H9 (cell line): ENCODE measurements at regions not wholly inside any gene's neighbourhood (a gene's known extent, or its start where the extent isn't known, plus 50 kb on each side); places are given as distances from the start of the nearest gene placed in this dataset.

ENCODE experiments used
- DNase-seq: peaks from one replicate; pipeline ENCODE4 v3.0.0-alpha.2; 2017
- H2AFZ ChIP-seq: one replicate; pipeline ENCODE4 v1.6.1; 2013; ENCODE audit warnings: mild to moderate bottlenecking, low read length, control low read depth, moderate library complexity
- H2AK5ac ChIP-seq: 2 replicates; pipeline ENCODE4 v1.6.1; 2013; ENCODE audit warnings: low read length, control low read depth, mixed read lengths; ENCODE audit not compliant: insufficient read length
- H2BK120ac ChIP-seq: one replicate; pipeline ENCODE4 v1.6.1; 2013; ENCODE audit warnings: low read depth, mild to moderate bottlenecking, low read length, control low read depth, inconsistent platforms; ENCODE audit not compliant: poor library complexity, severe bottlenecking
- H2BK12ac ChIP-seq: 2 replicates; pipeline ENCODE4 v1.6.1; 2013; ENCODE audit warnings: low read length, control low read depth, mixed read lengths, low read depth; ENCODE audit not compliant: insufficient read length
- H2BK15ac ChIP-seq: 2 replicates; pipeline ENCODE4 v1.6.1; 2013; ENCODE audit warnings: low read depth, low read length, control low read depth
- H2BK20ac ChIP-seq: one replicate; pipeline ENCODE4 v1.6.1; 2013; ENCODE audit warnings: low read depth, mild to moderate bottlenecking, low read length, control low read depth, inconsistent platforms; ENCODE audit not compliant: poor library complexity, severe bottlenecking
- H2BK5ac ChIP-seq: 2 replicates; pipeline ENCODE4 v1.6.1; 2013; ENCODE audit warnings: low read length, control low read depth, mixed read lengths; ENCODE audit not compliant: insufficient read length
- H3K14ac ChIP-seq: 2 replicates; pipeline ENCODE4 v1.6.1; 2013; ENCODE audit warnings: low read length, control low read depth; ENCODE audit not compliant: insufficient read depth
- H3K18ac ChIP-seq: 2 replicates; pipeline ENCODE4 v1.6.1; 2013; ENCODE audit warnings: low read depth, mild to moderate bottlenecking, mixed read lengths, low read length, control low read depth; ENCODE audit not compliant: insufficient read length
- H3K23ac ChIP-seq: 2 replicates; pipeline ENCODE4 v1.6.1; 2013; ENCODE audit warnings: low read length, control low read depth, mixed read lengths, low read depth; ENCODE audit not compliant: insufficient read length
- H3K23me2 ChIP-seq: 2 replicates; pipeline ENCODE4 v1.6.1; 2013; ENCODE audit warnings: low read depth, mild to moderate bottlenecking, mixed read lengths, low read length, control low read depth; ENCODE audit not compliant: insufficient read length, poor library complexity, severe bottlenecking
- H3K27ac ChIP-seq: 2 replicates; pipeline ENCODE4 v1.5.1; 2013; ENCODE audit warnings: low read length, control low read depth, mixed read lengths, low read depth; ENCODE audit not compliant: insufficient read length
- H3K27me3 ChIP-seq: 2 replicates; pipeline ENCODE4 v1.6.1; 2013; ENCODE audit warnings: low read length, control low read depth, inconsistent platforms; ENCODE audit not compliant: insufficient read depth
- H3K4ac ChIP-seq: 2 replicates; pipeline ENCODE4 v1.6.1; 2013; ENCODE audit warnings: low read depth, mild to moderate bottlenecking, control low read depth, inconsistent platforms, low read length, moderate library complexity
- H3K4me1 ChIP-seq: 2 replicates; pipeline ENCODE4 v1.6.1; 2013; ENCODE audit warnings: low read length, control low read depth, inconsistent platforms; ENCODE audit not compliant: insufficient read depth
- H3K4me2 ChIP-seq: 2 replicates; pipeline ENCODE4 v1.6.1; 2013; ENCODE audit warnings: low read length, control low read depth, mixed read lengths; ENCODE audit not compliant: insufficient read length, insufficient read depth
- H3K56ac ChIP-seq: 2 replicates; pipeline ENCODE4 v1.6.1; 2013; ENCODE audit warnings: low read depth, mild to moderate bottlenecking, mixed read lengths, low read length, control low read depth; ENCODE audit not compliant: insufficient read length
- H3K79me1 ChIP-seq: 2 replicates; pipeline ENCODE4 v1.6.1; 2013; ENCODE audit warnings: low read depth, mild to moderate bottlenecking, moderate library complexity, low read length, control low read depth, inconsistent platforms; ENCODE audit not compliant: insufficient read depth, poor library complexity, severe bottlenecking
- H3K79me2 ChIP-seq: 2 replicates; pipeline ENCODE4 v1.6.1; 2013; ENCODE audit warnings: low read length, control low read depth, inconsistent platforms; ENCODE audit not compliant: insufficient read depth
- H3K9ac ChIP-seq: 2 replicates; pipeline ENCODE4 v1.6.1; 2013; ENCODE audit warnings: low read length, control low read depth, mixed read lengths; ENCODE audit not compliant: insufficient read length; ENCODE audit errors: extremely low read depth
- H3K9me3 ChIP-seq: one replicate; pipeline ENCODE4 v1.6.1; 2013; ENCODE audit warnings: low read depth, low read length, inconsistent platforms; ENCODE audit not compliant: control insufficient read depth
- H3T11ph ChIP-seq: one replicate; pipeline ENCODE4 v1.6.1; 2013; ENCODE audit warnings: mild to moderate bottlenecking, low read length, control low read depth, inconsistent platforms
- H4K20me1 ChIP-seq: one replicate; pipeline ENCODE4 v1.6.1; 2013; ENCODE audit not compliant: control insufficient read depth, insufficient read length, insufficient read depth
- H4K5ac ChIP-seq: 2 replicates; pipeline ENCODE4 v1.6.1; 2013; ENCODE audit warnings: low read depth, mild to moderate bottlenecking, mixed read lengths, low read length, control low read depth; ENCODE audit not compliant: insufficient read length
- H4K8ac ChIP-seq: replicated peaks from 2 replicates; pipeline ENCODE4 v1.6.1; 2013; ENCODE audit warnings: low read length, control low read depth, mixed read lengths, low read depth; ENCODE audit not compliant: insufficient read length
- H4K91ac ChIP-seq: 2 replicates; pipeline ENCODE4 v1.6.1; 2013; ENCODE audit warnings: low read depth, mild to moderate bottlenecking, moderate library complexity, mixed read lengths, low read length, control low read depth; ENCODE audit not compliant: insufficient read length
- H3K27ac Mint-ChIP-seq, 3 experiments: 2 replicates in 2 of 3; 3 replicates in 1 of 3; pipeline ENCODE4 v1.8.0; 2020 to 2021; ENCODE audit warnings: mixed read lengths in 3 of 3, mild to moderate bottlenecking in 1 of 3, moderate library complexity in 1 of 3
- H3K27me3 Mint-ChIP-seq: 2 replicates; pipeline ENCODE4 v1.8.0; 2021; ENCODE audit warnings: low read depth, mild to moderate bottlenecking, moderate library complexity, mixed read lengths
- H3K36me3 Mint-ChIP-seq, 3 experiments: 2 replicates in 2 of 3; 3 replicates in 1 of 3; pipeline ENCODE4 v1.8.0; 2020 to 2021; ENCODE audit warnings: low read depth in 3 of 3, mixed read lengths in 3 of 3; ENCODE audit not compliant: insufficient read depth in 1 of 3
- H3K4me1 Mint-ChIP-seq, 2 experiments: 2 replicates each; pipeline ENCODE4 v1.8.0; 2020; ENCODE audit warnings: mixed read lengths in 2 of 2
- H3K4me3 Mint-ChIP-seq, 2 experiments: 2 replicates in 1 of 2; 3 replicates in 1 of 2; pipeline ENCODE4 v1.8.0; 2020 to 2021; ENCODE audit warnings: mild to moderate bottlenecking in 2 of 2, mixed read lengths in 2 of 2, moderate library complexity in 1 of 2
- H3K9me3 Mint-ChIP-seq, 2 experiments: 2 replicates in 1 of 2; 3 replicates in 1 of 2; pipeline ENCODE4 v1.8.0; 2020; ENCODE audit warnings: mild to moderate bottlenecking in 2 of 2, mixed read lengths in 2 of 2, moderate library complexity in 1 of 2
- WGBS: extraction: QIAGEN DNeasy Blood & Tissue Kit; methylation state at CpG from one replicate; pipeline ENCODE4 v1.1.7; 2013; ENCODE audit warnings: missing lambda C conversion rate, low lambda C conversion rate, mixed read lengths; ENCODE audit not compliant: insufficient read length; ENCODE audit errors: extremely low coverage; 5-methylcytosine and 5-hydroxymethylcytosine counted together
- TF ChIP-seq, protein P1 (sequence below): fragments of 200-600 bp; sonication (generic); conservative IDR thresholded peaks from 3 replicates; pipeline ENCODE4 v1.8.0; 2021; ENCODE audit warnings: antibody characterized with exemption, mild to moderate bottlenecking

DNA sequence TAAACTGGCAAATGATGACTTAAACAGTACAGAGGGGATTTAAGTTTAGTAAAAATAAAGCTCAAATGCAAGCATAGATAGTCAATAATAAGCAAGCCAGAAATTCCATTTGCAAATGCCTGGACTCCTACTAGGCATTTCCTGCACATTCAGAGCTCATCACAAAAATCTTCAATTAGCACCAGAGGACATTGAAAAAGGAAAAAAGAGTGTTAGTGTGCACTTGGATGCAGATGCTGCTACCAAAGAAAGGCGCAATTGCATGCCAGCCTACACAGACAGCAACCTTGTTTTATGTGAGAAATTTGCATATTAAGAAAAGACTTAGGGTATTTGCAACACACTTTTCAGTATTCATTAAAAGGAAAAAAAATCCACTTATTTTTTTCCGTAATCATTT is 282.1 kb downstream of the GRIA2 start:
- H3K23me2 ChIP-seq: no peaks in the 10 kb centered on the region
- no peak overlapping the region for H2AFZ ChIP-seq
- no peak overlapping the region for H4K5ac ChIP-seq
- H3K4ac ChIP-seq: no peak overlapping the region
- H3K14ac ChIP-seq: no peak overlapping the region
- TF ChIP-seq, protein P1, sequence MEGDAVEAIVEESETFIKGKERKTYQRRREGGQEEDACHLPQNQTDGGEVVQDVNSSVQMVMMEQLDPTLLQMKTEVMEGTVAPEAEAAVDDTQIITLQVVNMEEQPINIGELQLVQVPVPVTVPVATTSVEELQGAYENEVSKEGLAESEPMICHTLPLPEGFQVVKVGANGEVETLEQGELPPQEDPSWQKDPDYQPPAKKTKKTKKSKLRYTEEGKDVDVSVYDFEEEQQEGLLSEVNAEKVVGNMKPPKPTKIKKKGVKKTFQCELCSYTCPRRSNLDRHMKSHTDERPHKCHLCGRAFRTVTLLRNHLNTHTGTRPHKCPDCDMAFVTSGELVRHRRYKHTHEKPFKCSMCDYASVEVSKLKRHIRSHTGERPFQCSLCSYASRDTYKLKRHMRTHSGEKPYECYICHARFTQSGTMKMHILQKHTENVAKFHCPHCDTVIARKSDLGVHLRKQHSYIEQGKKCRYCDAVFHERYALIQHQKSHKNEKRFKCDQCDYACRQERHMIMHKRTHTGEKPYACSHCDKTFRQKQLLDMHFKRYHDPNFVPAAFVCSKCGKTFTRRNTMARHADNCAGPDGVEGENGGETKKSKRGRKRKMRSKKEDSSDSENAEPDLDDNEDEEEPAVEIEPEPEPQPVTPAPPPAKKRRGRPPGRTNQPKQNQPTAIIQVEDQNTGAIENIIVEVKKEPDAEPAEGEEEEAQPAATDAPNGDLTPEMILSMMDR: no peak
- no peak overlapping the region for H3K56ac ChIP-seq
- Mint-ChIP-seq H3K4me1 (0 out of 4 replicates have a peak, but pooled peaks cover 0 to 3% of the 10 kb centered on the region in 2 experiments), H3K36me3 (no peaks in the 10 kb centered on the region), H3K4me3 (no peak overlapping the region), H3K9me3 (no peaks in the 10 kb centered on the region), H3K27ac (no peak overlapping the region), H3K27me3 (no peaks in the 10 kb centered on the region)
- no peak overlapping the region for H2BK15ac ChIP-seq
- no peak overlapping the region for H3K23ac ChIP-seq
- H4K20me1 ChIP-seq: no peaks in the 10 kb centered on the region
- no peak overlapping the region for H2BK120ac ChIP-seq
- no peak overlapping the region for H2AK5ac ChIP-seq
- no peak overlapping the region for H3T11ph ChIP-seq
- no peak overlapping the region for H2BK20ac ChIP-seq
- WGBS: no CpG with 5 or more reads among the region's 2 CpGs
- no peak overlapping the region for H3K27ac ChIP-seq
- no peaks in the 10 kb centered on the region for H3K79me1 ChIP-seq
- no peak overlapping the region for H4K8ac ChIP-seq
- H3K79me2 ChIP-seq: no peaks in the 10 kb centered on the region
- H3K9me3 ChIP-seq: no peaks in the 10 kb centered on the region
- no peaks in the 10 kb centered on the region for H3K27me3 ChIP-seq
- H2BK12ac ChIP-seq: no peak overlapping the region
- no peak overlapping the region for H3K18ac ChIP-seq
- no peak overlapping the region for H2BK5ac ChIP-seq
- H3K4me1 ChIP-seq: no peaks in the 10 kb centered on the region
- no peak for DNase-seq
- H4K91ac ChIP-seq: no peak overlapping the region
- H3K9ac ChIP-seq: no peak overlapping the region
- no peak overlapping the region for H3K4me2 ChIP-seq
